SK-N-MC (cell line): ENCODE measurements at regions not wholly inside any gene's neighbourhood (a gene's known extent, or its start where the extent isn't known, plus 50 kb on each side); places are given as distances from the start of the nearest gene placed in this dataset.

Source experiments
- EZH2 ChIP-seq: fragments of 200-600 bp; sonication (generic); IDR thresholded peaks from one replicate; pipeline ENCODE4 v1.6.1; 2017; ENCODE audit warnings: antibody characterized with exemption
- POLR2AphosphoS5 ChIP-seq: IDR thresholded peaks from 2 replicates; pipeline ENCODE4 v1.6.1; 2012; ENCODE audit warnings: mild to moderate bottlenecking, low read depth, low read length, borderline replicate concordance

DNA sequence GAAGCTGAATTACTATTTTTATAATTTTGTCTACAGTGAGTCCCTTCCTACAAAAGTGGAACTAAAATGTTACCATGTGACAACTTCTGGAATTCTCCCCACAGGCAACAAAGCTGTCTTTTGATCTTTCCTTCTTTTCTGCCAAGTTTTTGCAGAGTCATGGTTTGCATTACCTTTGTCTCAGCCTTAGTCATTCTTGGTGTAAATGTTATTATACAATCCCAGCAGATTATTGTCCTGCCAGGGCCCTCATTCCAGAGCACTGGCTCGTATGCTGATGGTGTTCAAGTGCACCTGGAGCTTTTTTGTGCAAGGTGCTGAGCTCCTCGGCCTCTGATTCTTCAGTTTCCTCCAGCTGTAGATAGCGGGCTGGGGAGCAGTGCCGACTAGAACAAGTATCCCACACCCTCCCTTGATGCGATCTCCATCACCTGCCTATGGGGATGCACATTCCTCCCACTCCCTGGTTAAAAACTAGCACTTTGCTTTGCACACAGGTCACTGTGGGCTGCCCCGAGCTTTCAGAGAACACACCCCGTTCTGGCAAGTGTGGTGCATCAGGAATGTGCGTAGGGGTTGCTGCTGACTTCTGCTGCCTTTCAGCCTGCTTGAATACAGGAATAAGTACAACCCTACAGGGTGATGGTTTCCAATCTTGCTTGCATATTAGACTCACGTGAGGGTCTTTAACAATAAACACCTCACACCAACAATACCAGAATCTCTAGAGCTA lies 263.6 kb downstream of the RNF144A start:
- TF ChIP-seq EZH2 (no peak), POLR2AphosphoS5 (no peak)
